ENCODE measurements at regions not wholly inside any gene's neighbourhood (a gene's known extent, or its start where the extent isn't known, plus 50 kb on each side); places are given as distances from the start of the nearest gene placed in this dataset.
"Not testable (repeated sequence)": the region's sequence is repeated elsewhere in the genome, so short reads cannot be mapped to it uniquely, and the experiment has no call there.

DNA sequence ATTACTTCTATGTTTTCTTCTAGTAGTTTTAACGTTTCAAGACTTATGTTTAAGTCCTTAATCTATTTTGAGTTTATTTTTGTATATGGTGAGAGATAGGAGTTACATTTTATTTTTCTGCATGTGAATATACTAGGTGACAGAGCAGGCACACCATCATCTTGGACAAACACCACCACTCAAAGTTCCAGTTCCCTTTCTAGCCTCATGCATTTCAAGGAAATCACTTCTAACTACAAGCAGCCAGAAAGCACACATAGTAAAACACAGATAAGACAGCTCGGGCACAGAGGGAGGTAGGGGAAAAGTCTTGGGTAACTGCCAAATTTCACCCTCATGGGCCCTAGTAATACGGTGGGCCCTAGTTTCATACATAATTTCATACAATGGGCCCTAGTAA lies 609.4 kb upstream of the HS3ST5 start:
- DNase-seq (ENCODE audit: low read depth in 2 of 2): no peak

DNA sequence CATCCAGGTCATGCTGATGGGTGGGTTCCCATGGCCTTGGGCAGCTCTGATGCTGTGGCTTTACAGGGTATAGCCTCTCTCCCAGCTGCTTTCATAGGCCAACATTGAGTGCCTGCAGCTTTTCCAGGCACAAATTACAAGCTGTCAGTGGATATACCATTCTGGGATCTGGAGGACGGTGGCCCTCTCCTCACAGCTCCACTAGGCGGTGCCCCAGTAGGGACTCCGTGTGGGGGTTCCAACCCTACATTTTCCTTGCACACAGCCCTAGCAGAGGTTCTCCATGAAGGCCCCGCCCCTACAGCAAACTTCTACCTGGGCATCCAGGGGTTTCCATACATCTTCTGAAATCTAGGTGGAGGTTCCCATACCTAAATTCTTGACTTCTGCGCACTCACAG lies 602.6 kb upstream of the HS3ST5 start:
- no peak for DNase-seq (ENCODE audit: low read depth in 2 of 2)

DNA sequence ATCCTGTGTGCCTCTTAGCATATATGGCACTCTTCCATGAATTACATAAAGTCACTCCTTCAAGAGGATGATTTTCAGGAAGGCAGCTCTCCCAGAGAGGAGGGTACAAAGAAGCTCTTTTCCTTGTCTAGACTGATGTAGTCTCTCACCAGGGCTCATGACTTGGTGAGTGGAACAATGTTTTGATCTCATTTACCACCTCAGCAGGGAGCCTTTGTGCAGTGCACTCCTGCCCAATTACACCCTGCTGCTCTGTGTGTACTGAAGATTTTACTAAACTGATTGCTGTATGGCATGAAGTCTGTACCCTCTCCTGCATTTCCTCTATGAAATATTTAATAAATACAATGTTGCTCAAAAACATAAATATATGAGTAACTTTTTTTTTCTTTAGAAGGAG lies 598.3 kb upstream of the HS3ST5 start:
- no peak for DNase-seq (ENCODE audit: low read depth in 2 of 2)

DNA sequence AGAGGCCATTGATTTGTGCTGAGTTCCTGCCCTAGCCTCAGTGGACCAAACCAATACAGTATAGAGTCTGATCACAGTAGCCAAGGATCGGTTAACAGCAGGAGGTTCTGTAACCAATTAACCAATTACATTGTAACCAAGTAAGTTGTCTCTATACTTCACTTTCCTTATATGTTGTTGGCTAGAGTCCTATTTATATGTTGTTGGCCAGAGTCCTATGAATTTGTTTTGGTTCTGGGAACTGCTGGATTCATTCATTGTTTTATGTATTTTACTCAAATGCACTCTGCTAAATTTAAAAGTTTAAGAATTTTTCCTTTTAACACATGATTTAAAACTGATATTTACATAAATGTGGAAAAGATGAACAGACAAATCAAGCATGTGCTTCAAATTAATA lies 597.4 kb upstream of the HS3ST5 start:
- no peak for DNase-seq (ENCODE audit: low read depth in 2 of 2)

DNA sequence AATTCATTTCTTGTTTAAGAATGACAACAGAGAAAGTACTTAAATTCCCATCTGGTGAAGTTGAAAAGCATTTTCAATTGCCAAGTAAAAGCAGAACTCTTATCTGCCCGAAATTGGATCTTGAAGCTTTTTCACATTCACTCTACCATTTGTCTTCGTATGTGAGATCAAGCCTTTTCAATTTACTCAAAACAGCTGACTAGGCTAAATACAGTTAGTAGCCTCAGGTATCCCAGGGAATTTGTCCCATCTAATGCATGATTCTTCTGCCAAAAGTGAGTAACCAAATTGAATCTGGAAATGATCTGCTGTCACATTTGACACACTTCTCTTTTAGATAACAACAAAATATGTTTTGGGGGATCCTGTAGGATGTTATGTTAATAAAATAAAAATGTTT lies 596.8 kb upstream of the HS3ST5 start:
- no peak for DNase-seq (ENCODE audit: low read depth in 2 of 2)

DNA sequence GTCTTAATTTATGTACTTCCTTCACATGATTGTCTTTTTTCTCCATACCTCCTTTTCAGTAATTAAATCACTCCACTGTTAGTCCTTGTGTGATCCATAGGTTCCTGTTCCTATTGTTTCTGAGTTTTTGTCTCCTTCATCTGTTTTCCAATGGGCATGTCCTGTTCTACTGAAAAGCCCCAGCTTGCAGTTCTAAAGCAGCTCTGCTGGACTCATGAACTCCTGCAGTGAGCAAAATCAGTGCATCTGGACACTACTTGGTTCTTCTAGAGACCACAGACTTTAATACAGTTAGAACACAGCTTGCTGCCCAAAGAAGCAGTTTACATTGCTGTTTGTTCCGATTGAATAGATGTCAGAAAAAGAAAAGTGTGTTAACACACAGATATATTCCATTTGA lies 593.3 kb upstream of the HS3ST5 start:
- DNase-seq (ENCODE audit: low read depth in 2 of 2): no peak

DNA sequence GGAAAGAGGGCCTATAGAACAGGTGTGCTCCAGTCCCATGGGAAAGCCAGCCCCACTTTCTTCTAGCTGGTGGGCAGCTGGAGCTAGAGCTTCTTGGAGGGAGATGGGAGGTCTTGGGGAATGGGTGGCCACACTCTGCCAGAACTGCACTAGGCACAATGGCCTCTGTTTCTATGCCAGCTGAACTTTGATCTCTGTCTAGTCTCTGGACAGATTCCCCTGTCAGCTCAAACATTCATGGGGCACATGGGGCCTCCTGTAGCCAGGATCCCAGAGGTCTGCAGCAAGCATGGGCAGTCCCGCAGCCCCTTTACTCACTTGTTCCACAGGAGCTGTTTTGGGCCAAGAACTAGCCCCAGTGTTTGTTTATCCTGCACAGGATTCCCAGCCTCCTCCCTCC lies 591.3 kb upstream of the HS3ST5 start:
- DNase-seq (ENCODE audit: low read depth in 2 of 2): no peak

DNA sequence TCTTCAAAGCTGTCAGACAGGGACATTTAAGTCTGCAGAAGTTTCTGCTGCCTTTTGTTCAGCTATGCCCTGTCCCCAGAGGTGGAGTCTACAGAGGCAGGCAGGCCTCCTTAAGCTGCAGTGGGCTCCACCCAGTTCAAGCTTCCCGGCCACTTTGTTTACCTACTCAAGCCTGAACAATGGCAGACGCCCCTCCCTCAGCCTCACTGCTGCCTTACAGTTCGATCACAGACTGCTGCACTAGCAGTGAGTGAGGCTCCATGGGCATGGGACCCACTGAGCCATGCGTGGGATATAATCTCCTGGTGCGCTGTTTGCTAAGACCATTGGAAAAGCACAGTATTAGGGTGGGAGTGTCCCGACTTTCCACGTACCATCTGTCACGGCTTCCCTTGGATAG lies 585.9 kb upstream of the HS3ST5 start:
- not testable (repeated sequence) for DNase-seq (ENCODE audit: low read depth in 2 of 2)

DNA sequence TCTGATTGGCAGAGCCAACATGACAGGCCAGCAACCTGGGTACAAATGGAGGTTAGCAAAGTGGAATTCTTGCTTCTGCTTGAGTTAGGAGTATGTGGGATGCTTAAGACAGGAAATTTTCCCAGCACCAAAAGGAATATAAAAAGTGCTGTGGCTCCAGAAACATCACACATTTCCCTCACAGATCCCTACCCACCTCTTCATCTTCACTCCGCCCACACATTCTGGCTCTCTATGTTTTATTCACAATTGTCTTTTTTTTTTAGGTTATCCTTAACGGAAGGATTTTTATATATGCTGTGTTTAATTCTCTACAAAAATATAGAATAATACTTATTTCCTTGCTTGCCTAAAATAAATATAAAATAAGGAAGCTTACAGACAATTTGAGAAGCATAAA lies 563.3 kb upstream of the HS3ST5 start:
- no peak for DNase-seq (ENCODE audit: low read depth in 2 of 2)

DNA sequence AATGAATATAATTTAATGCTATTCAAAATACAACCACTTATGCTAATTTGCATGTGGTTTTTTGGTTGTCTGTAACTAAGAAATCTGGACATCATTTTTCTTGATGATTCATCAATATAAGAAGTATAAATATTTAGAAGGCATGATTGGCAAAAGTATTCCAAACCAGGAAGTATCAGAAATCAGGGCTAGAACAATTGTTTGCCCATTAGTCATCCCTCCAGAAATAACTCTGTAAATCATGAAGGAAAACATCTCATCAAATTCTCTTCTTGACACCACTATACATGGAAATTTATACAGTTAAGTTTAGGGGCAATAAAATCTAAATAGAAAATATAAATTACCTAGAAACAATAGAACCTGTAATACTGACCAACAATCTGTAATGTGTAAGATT lies 554.7 kb upstream of the HS3ST5 start:
- no peak for DNase-seq (ENCODE audit: low read depth in 2 of 2)

DNA sequence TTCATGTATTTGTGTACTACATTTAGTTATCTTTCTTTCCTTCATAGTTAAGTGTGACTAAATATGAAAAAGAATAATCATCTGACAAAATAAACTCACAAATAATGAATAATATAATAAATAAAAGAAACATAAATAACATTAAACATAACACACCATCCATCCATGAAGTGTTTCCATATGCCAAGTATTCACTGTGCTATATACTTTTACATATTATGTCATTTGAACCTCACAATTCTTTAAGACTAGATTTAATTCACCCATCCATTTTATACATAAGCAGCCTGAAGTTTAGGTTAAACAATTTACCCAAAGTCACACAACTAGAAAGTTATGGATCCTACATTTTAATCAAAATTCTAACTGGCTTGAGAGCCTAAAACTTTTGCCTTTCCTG lies 549.4 kb upstream of the HS3ST5 start:
- no peak for DNase-seq (ENCODE audit: low read depth in 2 of 2)

DNA sequence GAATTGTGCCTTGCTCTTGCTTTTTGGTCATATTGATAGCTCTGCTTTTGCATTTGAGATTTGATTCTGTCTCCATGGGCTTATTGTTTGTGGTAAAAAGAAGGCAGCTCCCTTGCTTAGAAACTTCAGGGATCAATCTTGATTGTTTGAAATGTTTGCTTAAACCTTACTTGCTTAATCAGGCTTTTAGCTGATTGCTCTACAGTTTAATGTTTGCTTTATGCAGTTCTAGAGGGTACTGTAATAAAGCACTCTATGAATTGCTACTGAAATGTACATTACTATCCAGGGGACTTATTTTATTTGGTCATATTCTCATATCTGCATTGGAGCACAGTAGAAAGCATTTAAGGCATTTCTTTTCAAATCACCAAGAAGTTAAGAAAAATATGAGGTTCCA lies 545.4 kb upstream of the HS3ST5 start:
- DNase-seq (ENCODE audit: low read depth in 2 of 2): no peak

DNA sequence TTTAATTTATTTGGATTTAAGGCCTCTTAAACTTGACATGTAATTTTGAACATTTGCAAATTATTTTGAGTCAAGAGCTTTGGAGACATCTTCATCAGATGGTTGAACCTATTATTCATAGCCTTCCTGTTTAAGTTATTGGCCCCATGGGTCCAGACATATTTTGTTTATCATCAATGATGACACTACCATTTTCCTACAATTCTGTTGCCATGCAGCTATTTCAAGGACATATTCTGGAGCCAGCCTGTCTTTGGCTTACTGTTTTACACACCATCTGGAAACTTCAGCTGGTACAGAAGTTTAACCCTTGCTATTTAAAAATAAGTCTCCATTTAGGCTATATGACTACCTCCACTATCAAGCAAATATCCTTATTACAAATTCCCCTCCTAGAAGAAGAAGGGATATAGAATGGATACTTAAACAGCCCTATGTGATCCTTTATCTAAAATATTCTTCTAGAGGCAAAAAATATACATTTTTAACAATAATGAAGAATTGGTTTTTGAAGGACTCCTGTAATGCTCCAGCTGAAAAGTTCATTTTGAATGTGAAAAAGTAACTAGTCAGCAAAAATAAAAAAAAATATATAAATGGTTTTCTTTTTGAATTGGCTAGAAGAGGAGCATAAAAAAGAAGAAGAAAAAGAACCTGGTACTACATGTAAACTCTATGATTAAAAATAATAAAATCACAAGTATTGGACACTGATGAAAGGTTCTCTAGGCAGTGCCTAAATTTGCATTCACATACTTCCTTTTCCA lies 544.0 kb upstream of the HS3ST5 start:
- DNase-seq (ENCODE audit: low read depth in 2 of 2): no peak

DNA sequence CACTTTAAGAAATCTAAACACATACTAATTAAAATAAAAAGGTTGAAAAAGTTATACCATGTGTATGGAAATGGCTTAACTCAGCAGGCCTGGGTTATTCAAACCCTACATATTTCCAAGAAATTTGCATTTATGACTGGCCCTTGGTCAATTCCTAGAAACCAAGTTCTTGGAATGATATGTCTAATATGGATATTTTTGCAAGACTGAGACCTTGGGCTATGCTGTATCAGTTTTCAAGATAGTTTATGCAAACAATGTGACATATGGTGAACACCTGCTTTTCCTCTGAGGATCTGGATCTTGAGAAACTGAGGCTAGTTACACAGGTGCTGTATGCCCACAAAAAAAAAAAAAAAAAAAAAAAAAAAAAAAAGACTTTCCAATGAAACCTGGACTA lies 536.9 kb upstream of the HS3ST5 start:
- DNase-seq (ENCODE audit: low read depth in 2 of 2): no peak

DNA sequence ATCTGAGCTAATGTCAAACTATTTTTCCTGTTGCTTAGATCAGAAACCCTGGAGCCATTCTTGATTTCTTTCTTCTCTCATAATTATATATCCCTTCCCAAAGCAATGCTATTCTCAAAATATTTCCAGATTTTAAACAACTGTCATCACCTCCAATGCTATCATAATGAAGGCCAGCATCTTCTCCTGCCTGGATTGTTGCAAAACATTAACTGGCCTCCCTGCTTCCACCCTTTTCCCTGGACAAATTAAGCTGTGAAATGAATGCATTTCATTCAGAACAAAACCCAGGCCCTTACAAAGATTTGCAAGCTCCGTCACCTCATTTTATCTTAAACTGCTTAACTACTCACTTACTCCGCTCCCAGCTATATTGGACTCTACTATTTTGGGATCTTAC lies 535.3 kb upstream of the HS3ST5 start:
- DNase-seq (ENCODE audit: low read depth in 2 of 2): no peak

DNA sequence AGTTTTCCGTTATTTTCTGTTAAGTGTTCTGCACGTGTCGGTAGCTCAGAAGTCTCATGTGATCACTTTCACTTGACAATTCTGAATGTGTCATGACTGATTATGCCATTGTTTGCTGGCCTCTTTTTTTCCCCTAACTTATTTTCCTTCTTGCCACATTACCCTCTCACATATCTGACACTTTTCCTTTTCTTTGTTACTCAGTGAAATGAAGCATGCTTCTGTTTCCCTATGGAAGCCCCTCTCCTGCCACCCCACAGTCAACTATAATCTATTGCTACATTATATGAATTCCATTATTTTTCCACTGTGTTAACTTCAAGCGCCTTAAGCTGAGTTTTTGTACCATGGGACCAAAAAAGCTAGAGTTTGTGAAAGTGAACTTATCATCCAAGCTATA lies 531.6 kb upstream of the HS3ST5 start:
- no peak for DNase-seq (ENCODE audit: low read depth in 2 of 2)

DNA sequence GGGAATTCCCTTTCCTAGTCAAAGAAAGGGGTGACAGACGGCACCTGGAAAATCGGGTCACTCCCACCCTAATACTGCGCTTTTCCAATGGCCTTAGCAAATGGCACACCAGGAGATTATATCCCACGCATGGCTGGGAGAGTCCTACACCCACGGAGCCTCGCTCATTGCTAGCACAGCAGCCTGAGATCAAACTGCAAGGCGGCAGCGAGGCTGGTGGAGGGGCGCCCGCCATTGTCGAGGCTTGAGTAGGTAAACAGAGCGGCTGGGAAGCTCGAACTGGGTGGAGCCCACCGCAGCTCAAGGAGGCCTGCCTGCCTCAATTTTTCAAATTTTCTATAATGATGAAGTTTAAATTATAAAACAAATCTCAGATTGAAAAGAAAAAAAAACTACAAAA lies 522.7 kb upstream of the HS3ST5 start:
- not testable (repeated sequence) for DNase-seq (ENCODE audit: low read depth in 2 of 2)

DNA sequence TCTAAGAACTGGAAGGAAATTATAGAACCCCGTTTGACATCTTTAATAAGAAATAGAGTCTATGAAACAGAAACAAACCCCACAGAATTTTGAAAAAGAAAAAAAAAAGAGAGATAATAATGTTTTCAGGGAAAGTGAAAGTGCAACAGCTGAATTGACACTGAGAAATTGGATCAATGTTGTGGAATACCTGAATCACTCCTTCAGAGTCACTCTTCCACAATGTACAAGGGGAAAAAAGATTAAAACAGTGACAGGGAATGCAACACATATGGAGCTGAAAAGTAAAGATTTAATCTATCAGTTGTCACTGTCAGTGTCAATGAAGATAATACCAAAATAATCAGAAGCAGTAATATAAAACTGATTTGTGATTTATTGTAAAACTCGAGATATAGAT lies 520.8 kb upstream of the HS3ST5 start:
- DNase-seq (ENCODE audit: low read depth in 2 of 2): no peak

DNA sequence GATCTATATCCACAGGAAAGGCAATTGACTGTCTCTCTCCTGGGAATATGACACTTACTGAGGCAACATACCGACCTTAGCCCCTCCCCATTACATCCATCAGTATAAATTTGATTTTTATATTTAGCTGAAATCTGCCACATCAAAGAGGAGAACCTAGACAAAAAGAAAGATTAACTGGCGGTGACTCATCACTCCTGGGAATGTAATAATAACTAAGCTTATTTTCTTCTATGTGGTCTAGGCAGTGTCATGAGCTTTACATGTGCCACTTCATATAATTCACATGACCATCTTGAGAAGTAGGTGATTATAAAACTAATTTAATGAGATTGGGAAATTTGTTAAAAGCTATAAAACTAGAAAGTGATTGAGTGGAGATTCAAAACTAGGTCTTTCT lies 520.0 kb upstream of the HS3ST5 start:
- no peak for DNase-seq (ENCODE audit: low read depth in 2 of 2)

DNA sequence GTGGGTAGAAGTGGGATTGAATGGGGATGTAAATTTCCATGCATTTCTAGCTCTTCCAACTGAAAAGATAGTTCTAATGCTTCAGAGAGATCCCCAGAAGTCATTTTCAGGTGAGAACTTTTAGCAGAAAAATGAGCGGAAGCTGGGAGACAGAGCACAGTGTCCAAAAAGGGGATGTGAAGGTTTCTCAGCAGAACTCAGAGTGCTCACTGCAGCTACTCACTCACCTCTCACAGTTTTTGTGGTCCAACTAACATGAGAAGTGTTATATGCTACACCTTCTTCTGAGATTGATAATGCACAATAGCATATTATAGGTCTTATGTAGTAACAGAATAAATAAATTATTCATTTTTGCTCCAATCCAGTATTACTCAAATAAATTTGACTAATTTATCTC lies 519.2 kb upstream of the HS3ST5 start:
- DNase-seq (ENCODE audit: low read depth in 2 of 2): no peak

DNA sequence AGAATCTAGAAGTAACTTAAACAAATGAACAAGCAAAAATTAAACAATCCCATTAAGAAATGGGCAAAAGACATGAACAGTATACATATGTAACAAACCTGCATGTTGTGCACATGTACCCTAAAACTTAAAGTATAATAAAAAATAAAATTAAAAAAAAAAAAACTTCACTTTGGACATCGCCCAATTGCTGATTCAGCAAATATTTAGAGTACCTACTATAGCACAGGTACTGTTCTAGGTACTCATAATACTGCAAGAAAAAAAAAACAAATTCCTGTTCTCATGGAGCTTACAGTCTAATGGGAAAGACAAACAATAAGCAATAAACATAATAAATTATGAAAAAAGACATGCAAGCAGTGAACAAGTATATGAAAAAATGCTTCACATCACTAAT lies 501.5 kb upstream of the HS3ST5 start:
- no peak for DNase-seq (ENCODE audit: low read depth in 2 of 2)

DNA sequence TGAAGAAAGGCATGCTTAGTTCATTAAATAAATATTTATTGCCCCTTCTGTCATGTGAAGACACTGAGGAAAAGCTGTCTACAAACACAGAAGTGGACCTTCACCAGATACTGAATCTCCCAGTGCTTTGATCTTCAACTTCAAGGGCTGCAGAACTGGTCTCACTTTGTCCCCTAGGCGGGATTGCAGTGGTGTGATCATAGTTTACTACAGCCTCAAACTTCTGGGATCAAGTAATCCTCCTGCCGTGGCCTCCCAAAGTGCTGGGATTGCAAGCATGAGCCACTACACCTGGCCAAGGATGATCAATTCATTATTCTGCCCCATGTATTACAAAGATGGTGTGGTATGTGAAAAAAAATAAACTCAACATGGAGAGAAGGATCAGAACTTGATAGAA lies 496.2 kb upstream of the HS3ST5 start:
- DNase-seq (ENCODE audit: low read depth in 2 of 2): no peak

DNA sequence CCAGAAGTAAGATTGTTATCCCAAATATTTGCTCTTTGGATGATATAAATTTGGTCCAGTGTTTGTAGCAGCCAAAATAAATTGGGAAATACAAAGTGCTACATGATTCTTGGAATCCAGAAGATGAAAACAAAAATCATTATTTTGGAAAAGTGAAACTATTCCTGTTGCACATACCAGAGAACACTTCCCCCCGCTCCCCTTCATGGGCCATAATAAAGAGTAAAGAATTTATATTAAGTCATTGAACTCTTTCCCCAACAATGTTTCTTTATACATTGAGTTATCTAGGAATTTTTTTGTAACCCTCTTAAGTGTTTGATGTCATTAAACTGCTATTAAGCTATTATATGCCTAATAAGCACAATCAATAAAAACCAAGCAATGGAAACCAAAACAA lies 490.4 kb upstream of the HS3ST5 start:
- no peak for DNase-seq (ENCODE audit: low read depth in 2 of 2)

DNA sequence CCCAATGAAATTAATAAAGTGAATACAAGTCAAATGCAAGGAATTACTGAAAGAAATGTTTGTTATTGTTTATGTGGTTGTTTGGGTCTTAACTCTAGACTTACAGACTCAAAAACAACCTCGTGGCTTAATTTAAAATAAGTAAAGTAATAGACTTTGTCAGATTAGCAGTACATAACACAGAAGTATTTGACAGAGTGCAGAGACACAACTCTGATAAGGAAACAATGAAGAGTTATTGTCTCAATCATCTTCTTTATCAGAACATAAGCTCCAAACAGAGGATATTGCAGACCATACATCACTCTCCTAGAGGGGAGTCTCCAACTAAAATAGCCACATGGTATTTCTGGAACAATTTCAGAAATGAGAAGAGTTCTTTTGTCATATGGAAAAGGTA lies 487.7 kb upstream of the HS3ST5 start:
- no peak for DNase-seq (ENCODE audit: low read depth in 2 of 2)
